ENCODE measurements at regions not wholly inside any gene's neighbourhood (a gene's known extent, or its start where the extent isn't known, plus 50 kb on each side); places are given as distances from the start of the nearest gene placed in this dataset.
"Not testable (repeated sequence)": the region's sequence is repeated elsewhere in the genome, so short reads cannot be mapped to it uniquely, and the experiment has no call there.

GRCh38 chr2:90288396-90288795 is 1596.9 kb downstream of the RPIA start:
- H3K14ac ChIP-seq (ENCODE audit: low read length); H3K9ac ChIP-seq (ENCODE audit: low read depth, low read length, poor library complexity); H3K4me1 ChIP-seq (ENCODE audit: control insufficient read depth in 2 of 2, insufficient read depth in 1 of 2, low read depth in 1 of 2, low read length in 2 of 2); H2AK5ac ChIP-seq (ENCODE audit: low read depth, low read length); H3K4me3 ChIP-seq (ENCODE audit: low read length in 2 of 2); H3K79me1 ChIP-seq (ENCODE audit: low read depth, low read length); H2BK15ac ChIP-seq (ENCODE audit: low read length); DNase-seq (ENCODE audit: low spot score); H3K36me3 ChIP-seq (replicated peaks in 1 of 2; ENCODE audit: control insufficient read depth in 2 of 2, insufficient read depth in 2 of 2, low read length in 2 of 2); H3K27me3 ChIP-seq (ENCODE audit: control insufficient read depth in 3 of 3, insufficient read depth in 3 of 3, low read depth in 1 of 3, low read length in 3 of 3); H2BK120ac ChIP-seq (ENCODE audit: low read depth, low read length); H4K91ac ChIP-seq (ENCODE audit: low read depth, low read length, poor library complexity); H2BK12ac ChIP-seq (ENCODE audit: low read length); H3K27ac ChIP-seq (replicated peaks; ENCODE audit: low read length); H2BK5ac ChIP-seq (ENCODE audit: low read length); H4K8ac ChIP-seq (ENCODE audit: low read depth, low read length); H3K4ac ChIP-seq (ENCODE audit: low read length); H3K4me2 ChIP-seq (ENCODE audit: insufficient read depth, low read length, poor library complexity, severe bottlenecking); H3K9me3 ChIP-seq (replicated peaks in 1 of 2; ENCODE audit: control insufficient read depth in 2 of 2, insufficient read depth in 1 of 2, low read depth in 1 of 2, low read length in 2 of 2); H3K23ac ChIP-seq (ENCODE audit: low read depth, low read length, poor library complexity); H2AFZ ChIP-seq (ENCODE audit: low read length): not testable (repeated sequence)
- H3K18ac ChIP-seq (ENCODE audit: low read length), result peak overlapping the region; percentile 57
- no CpG with 5 or more reads among the region's 7 CpGs for WGBS, 2 donors (ENCODE audit: extremely low coverage in 2 of 2, insufficient read length in 2 of 2, insufficient replicate concordance in 1 of 2)

DNA sequence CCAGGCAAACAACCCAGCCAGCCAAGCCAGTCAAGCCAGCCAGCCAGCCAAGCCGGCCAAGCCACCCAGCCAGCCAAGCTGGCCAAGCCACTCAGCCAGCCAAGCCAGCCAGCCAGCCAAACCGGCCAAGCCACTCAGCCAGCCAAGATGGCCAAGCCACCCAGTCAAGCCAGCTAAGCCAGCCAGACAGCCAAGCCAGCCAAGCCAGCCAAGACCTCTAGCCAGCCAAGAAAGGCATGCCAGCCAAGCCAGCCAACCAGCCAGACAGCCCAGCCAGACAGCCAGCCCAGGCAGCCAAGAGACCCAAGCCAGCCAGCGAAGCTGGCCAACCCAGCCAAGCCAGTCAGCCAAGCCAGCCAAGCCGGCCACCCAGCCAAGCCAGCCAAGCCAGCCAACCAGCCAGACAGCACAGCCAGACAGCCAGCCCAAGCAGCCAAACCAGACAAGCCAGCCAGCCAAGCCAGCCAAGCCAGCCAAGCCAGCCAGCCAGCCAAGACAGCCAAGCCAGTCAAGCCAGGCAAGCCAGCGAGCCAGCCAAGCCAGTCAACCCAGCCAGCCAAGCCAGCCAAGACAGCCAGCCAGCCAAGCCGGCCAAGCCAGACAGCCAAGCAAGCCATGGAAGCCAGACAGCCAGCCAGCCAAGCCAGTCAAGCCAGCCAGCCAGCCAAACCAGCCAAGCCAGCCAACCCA is 1598.0 kb downstream of the RPIA start:
- not testable (repeated sequence) for H2BK12ac ChIP-seq (ENCODE audit: low read length); H3K18ac ChIP-seq (ENCODE audit: low read length); H3K9ac ChIP-seq (ENCODE audit: low read depth, low read length, poor library complexity); H2AK5ac ChIP-seq (ENCODE audit: low read depth, low read length); H2BK5ac ChIP-seq (ENCODE audit: low read length); H2BK120ac ChIP-seq (ENCODE audit: low read depth, low read length); H4K8ac ChIP-seq (ENCODE audit: low read depth, low read length); H3K4ac ChIP-seq (ENCODE audit: low read length); DNase-seq (ENCODE audit: low spot score); H3K27me3 ChIP-seq (ENCODE audit: control insufficient read depth in 3 of 3, insufficient read depth in 3 of 3, low read depth in 1 of 3, low read length in 3 of 3); H3K14ac ChIP-seq (ENCODE audit: low read length); H3K9me3 ChIP-seq (replicated peaks in 1 of 2; ENCODE audit: control insufficient read depth in 2 of 2, insufficient read depth in 1 of 2, low read depth in 1 of 2, low read length in 2 of 2); H3K23ac ChIP-seq (ENCODE audit: low read depth, low read length, poor library complexity); H2BK15ac ChIP-seq (ENCODE audit: low read length); H3K4me1 ChIP-seq (ENCODE audit: control insufficient read depth in 2 of 2, insufficient read depth in 1 of 2, low read depth in 1 of 2, low read length in 2 of 2); H3K79me1 ChIP-seq (ENCODE audit: low read depth, low read length); H3K4me3 ChIP-seq (ENCODE audit: low read length in 2 of 2); H2AFZ ChIP-seq (ENCODE audit: low read length); H3K36me3 ChIP-seq (replicated peaks in 1 of 2; ENCODE audit: control insufficient read depth in 2 of 2, insufficient read depth in 2 of 2, low read length in 2 of 2); H4K91ac ChIP-seq (ENCODE audit: low read depth, low read length, poor library complexity); H3K27ac ChIP-seq (replicated peaks; ENCODE audit: low read length); H3K4me2 ChIP-seq (ENCODE audit: insufficient read depth, low read length, poor library complexity, severe bottlenecking)
- no CpG with 5 or more reads among the region's 6 CpGs for WGBS, 2 donors (ENCODE audit: extremely low coverage in 2 of 2, insufficient read length in 2 of 2, insufficient replicate concordance in 1 of 2)

DNA sequence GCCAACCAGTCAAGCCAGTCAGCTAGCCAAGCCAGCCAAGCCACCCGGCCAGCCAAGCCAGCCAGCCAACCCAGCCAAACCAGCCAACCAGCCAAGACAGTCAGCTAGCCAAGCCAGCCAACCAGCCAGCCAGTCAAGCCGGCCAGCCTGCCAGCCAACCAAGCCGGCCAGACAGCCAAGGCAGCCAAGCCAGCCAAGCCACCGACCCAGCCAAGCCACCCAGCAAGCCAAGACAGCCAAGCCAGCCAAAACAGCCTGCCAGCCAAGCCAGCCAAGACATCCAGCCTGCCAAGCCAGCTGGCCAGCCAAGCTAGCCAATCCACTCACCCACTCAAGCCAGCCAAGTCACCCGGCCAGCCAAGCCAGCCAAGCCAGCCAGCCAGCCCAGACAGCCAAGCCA is 1599.2 kb downstream of the RPIA start:
- H3K23ac ChIP-seq (ENCODE audit: low read depth, low read length, poor library complexity); H2BK5ac ChIP-seq (ENCODE audit: low read length); H3K9me3 ChIP-seq (replicated peaks in 1 of 2; ENCODE audit: control insufficient read depth in 2 of 2, insufficient read depth in 1 of 2, low read depth in 1 of 2, low read length in 2 of 2); H2BK120ac ChIP-seq (ENCODE audit: low read depth, low read length); H2BK15ac ChIP-seq (ENCODE audit: low read length); H4K8ac ChIP-seq (ENCODE audit: low read depth, low read length); H3K4me3 ChIP-seq (ENCODE audit: low read length in 2 of 2); H3K9ac ChIP-seq (ENCODE audit: low read depth, low read length, poor library complexity); H3K79me1 ChIP-seq (ENCODE audit: low read depth, low read length); H3K4me2 ChIP-seq (ENCODE audit: insufficient read depth, low read length, poor library complexity, severe bottlenecking); H2AK5ac ChIP-seq (ENCODE audit: low read depth, low read length); H3K27me3 ChIP-seq (ENCODE audit: control insufficient read depth in 3 of 3, insufficient read depth in 3 of 3, low read depth in 1 of 3, low read length in 3 of 3); H3K4me1 ChIP-seq (ENCODE audit: control insufficient read depth in 2 of 2, insufficient read depth in 1 of 2, low read depth in 1 of 2, low read length in 2 of 2); H2BK12ac ChIP-seq (ENCODE audit: low read length); H4K91ac ChIP-seq (ENCODE audit: low read depth, low read length, poor library complexity); H3K27ac ChIP-seq (replicated peaks; ENCODE audit: low read length); H2AFZ ChIP-seq (ENCODE audit: low read length); H3K4ac ChIP-seq (ENCODE audit: low read length); DNase-seq (ENCODE audit: low spot score); H3K18ac ChIP-seq (ENCODE audit: low read length); H3K36me3 ChIP-seq (replicated peaks in 1 of 2; ENCODE audit: control insufficient read depth in 2 of 2, insufficient read depth in 2 of 2, low read length in 2 of 2); H3K14ac ChIP-seq (ENCODE audit: low read length): not testable (repeated sequence)
- WGBS, 2 donors (ENCODE audit: extremely low coverage in 2 of 2, insufficient read length in 2 of 2, insufficient replicate concordance in 1 of 2), result no CpG with 5 or more reads among the region's 5 CpGs

- H2BK120ac ChIP-seq (ENCODE audit: low read depth, low read length); H3K9ac ChIP-seq (ENCODE audit: low read depth, low read length, poor library complexity); H2BK15ac ChIP-seq (ENCODE audit: low read length); H3K79me1 ChIP-seq (ENCODE audit: low read depth, low read length); H3K27me3 ChIP-seq (ENCODE audit: control insufficient read depth in 3 of 3, insufficient read depth in 3 of 3, low read depth in 1 of 3, low read length in 3 of 3); H3K27ac ChIP-seq (replicated peaks; ENCODE audit: low read length); H3K23ac ChIP-seq (ENCODE audit: low read depth, low read length, poor library complexity); H2AFZ ChIP-seq (ENCODE audit: low read length); H4K91ac ChIP-seq (ENCODE audit: low read depth, low read length, poor library complexity); H2AK5ac ChIP-seq (ENCODE audit: low read depth, low read length); H3K18ac ChIP-seq (ENCODE audit: low read length); H3K14ac ChIP-seq (ENCODE audit: low read length); H2BK5ac ChIP-seq (ENCODE audit: low read length); H3K4me1 ChIP-seq (ENCODE audit: control insufficient read depth in 2 of 2, insufficient read depth in 1 of 2, low read depth in 1 of 2, low read length in 2 of 2); H3K4ac ChIP-seq (ENCODE audit: low read length); H4K8ac ChIP-seq (ENCODE audit: low read depth, low read length); H3K9me3 ChIP-seq (replicated peaks in 1 of 2; ENCODE audit: control insufficient read depth in 2 of 2, insufficient read depth in 1 of 2, low read depth in 1 of 2, low read length in 2 of 2); H3K4me2 ChIP-seq (ENCODE audit: insufficient read depth, low read length, poor library complexity, severe bottlenecking); H3K4me3 ChIP-seq (ENCODE audit: low read length in 2 of 2); H3K36me3 ChIP-seq (replicated peaks in 1 of 2; ENCODE audit: control insufficient read depth in 2 of 2, insufficient read depth in 2 of 2, low read length in 2 of 2); DNase-seq (ENCODE audit: low spot score): not testable (repeated sequence)
- H2BK12ac ChIP-seq (ENCODE audit: low read length), result peak overlapping the region; percentile 73
- WGBS, 2 donors (ENCODE audit: extremely low coverage in 2 of 2, insufficient read length in 2 of 2, insufficient replicate concordance in 1 of 2), result no CpG with 5 or more reads among the region's 5 CpGs
Observed at GRCh38 chr2:90291168-90291883, 1599.9 kb downstream of the RPIA start.
